ENCODE measurements at regions not wholly inside any gene's neighbourhood (a gene's known extent, or its start where the extent isn't known, plus 50 kb on each side); places are given as distances from the start of the nearest gene placed in this dataset.

- Histone ChIP-seq H3K4me1 (ENCODE audit: insufficient read depth, low read length, poor library complexity, severe bottlenecking) (no peaks in the 10 kb centered on the region), H3K36me3 (ENCODE audit: insufficient read depth, low read length) (no peaks in the 10 kb centered on the region), H3K27ac (ENCODE audit: low read depth, low read length, poor library complexity, severe bottlenecking) (no peak overlapping the region), H3K9me3 (ENCODE audit: low read length) (no peaks in the 10 kb centered on the region), H2AFZ (ENCODE audit: low read length) (no peak overlapping the region), H3K79me2 (ENCODE audit: insufficient read depth, low read depth, low read length) (no peaks in the 10 kb centered on the region), H3K9me2 (ENCODE audit: insufficient read depth, low read length) (no peaks in the 10 kb centered on the region), H3K4me2 (ENCODE audit: low read length) (no peak overlapping the region), H4K20me1 (ENCODE audit: insufficient read depth, low read length) (no peaks in the 10 kb centered on the region), H3K4me3 (ENCODE audit: low read depth, low read length, poor library complexity, severe bottlenecking) (no peak overlapping the region)
- CTCF ChIA-PET (ENCODE audit: unreplicated experiment), result no interaction called here
- intact Hi-C loops (cut with micrococcal nuclease; ENCODE audit: unreplicated experiment), result no loop called here
- TF ChIP-seq EZH2phosphoT487 (IDR thresholded peaks at IDR 0.05; ENCODE audit: borderline replicate concordance, low read depth, low read length), result no peak
- no peak for TF ChIP-seq CTCF (conservative IDR thresholded peaks at IDR 0.05; ENCODE audit: low read length)
- DNase-seq (ENCODE audit: low spot score), result no peak
- BruUV-seq (replicated peaks), result no TSS peak
- POLR2A ChIA-PET, result no interaction called here
Measured at GRCh38 chr3:137820366-137820765, 56.3 kb downstream of the SOX14 start.

- Histone ChIP-seq H3K9me3 (ENCODE audit: low read length) (no peaks in the 10 kb centered on the region), H3K4me2 (ENCODE audit: low read length) (no peak overlapping the region), H3K79me2 (ENCODE audit: insufficient read depth, low read depth, low read length) (no peaks in the 10 kb centered on the region), H3K27ac (ENCODE audit: low read depth, low read length, poor library complexity, severe bottlenecking) (no peak overlapping the region), H2AFZ (ENCODE audit: low read length) (no peak overlapping the region), H3K9me2 (ENCODE audit: insufficient read depth, low read length) (no peaks in the 10 kb centered on the region), H3K4me1 (ENCODE audit: insufficient read depth, low read length, poor library complexity, severe bottlenecking) (no peaks in the 10 kb centered on the region), H4K20me1 (ENCODE audit: insufficient read depth, low read length) (no peaks in the 10 kb centered on the region), H3K36me3 (ENCODE audit: insufficient read depth, low read length) (no peaks in the 10 kb centered on the region), H3K4me3 (ENCODE audit: low read depth, low read length, poor library complexity, severe bottlenecking) (no peak overlapping the region)
- ChIA-PET CTCF (ENCODE audit: unreplicated experiment) (no interaction called here), POLR2A (interaction anchor here (0.6 kb wide), 1 partner anchor 705 kb away, joined by 5 read pairs; no protein-coding TSS in a partner anchor)
- no peak for DNase-seq (ENCODE audit: low spot score)
- BruUV-seq (replicated peaks), result no TSS peak
- TF ChIP-seq EZH2phosphoT487 (IDR thresholded peaks at IDR 0.05; ENCODE audit: borderline replicate concordance, low read depth, low read length) (no peak), CTCF (conservative IDR thresholded peaks at IDR 0.05; ENCODE audit: low read length) (no peak)
- intact Hi-C loops (cut with micrococcal nuclease; ENCODE audit: unreplicated experiment), result no loop called here
Measured at GRCh38 chr3:137835096-137835495, 71.0 kb downstream of the SOX14 start.

GRCh38 chr3:137845194-137845593 is 81.1 kb downstream of the SOX14 start:
- intact Hi-C loops (cut with micrococcal nuclease; ENCODE audit: unreplicated experiment), result no loop called here
- Histone ChIP-seq H3K4me1 (ENCODE audit: insufficient read depth, low read length, poor library complexity, severe bottlenecking) (no peaks in the 10 kb centered on the region), H3K27ac (ENCODE audit: low read depth, low read length, poor library complexity, severe bottlenecking) (no peak overlapping the region), H3K9me2 (ENCODE audit: insufficient read depth, low read length) (no peaks in the 10 kb centered on the region), H4K20me1 (ENCODE audit: insufficient read depth, low read length) (no peaks in the 10 kb centered on the region), H3K4me2 (ENCODE audit: low read length) (no peak overlapping the region), H3K4me3 (ENCODE audit: low read depth, low read length, poor library complexity, severe bottlenecking) (no peak overlapping the region), H3K79me2 (ENCODE audit: insufficient read depth, low read depth, low read length) (no peaks in the 10 kb centered on the region), H2AFZ (ENCODE audit: low read length) (no peak overlapping the region), H3K36me3 (ENCODE audit: insufficient read depth, low read length) (no peaks in the 10 kb centered on the region), H3K9me3 (ENCODE audit: low read length) (no peaks in the 10 kb centered on the region)
- ChIA-PET CTCF (ENCODE audit: unreplicated experiment) (no interaction called here), POLR2A (no interaction called here)
- BruUV-seq (replicated peaks), result no TSS peak
- no peak for DNase-seq (ENCODE audit: low spot score)
- TF ChIP-seq EZH2phosphoT487 (IDR thresholded peaks at IDR 0.05; ENCODE audit: borderline replicate concordance, low read depth, low read length) (no peak), CTCF (conservative IDR thresholded peaks at IDR 0.05; ENCODE audit: low read length) (no peak)
